ENCODE measurements at regions not wholly inside any gene's neighbourhood (a gene's known extent, or its start where the extent isn't known, plus 50 kb on each side); places are given as distances from the start of the nearest gene placed in this dataset.

- no peaks in the 10 kb centered on the region for H3K4me1 Mint-ChIP-seq (ENCODE audit: low read depth, unreplicated experiment)
- intact Hi-C loops (cut with micrococcal nuclease; ENCODE audit: unreplicated experiment) = loop anchor here (2.0 kb wide), 1 partner anchor 259 kb away; no protein-coding TSS in a partner anchor
- DNase-seq = peak; percentile 64
Observed at GRCh38 chr12:132413931-132414588, 75.9 kb upstream of the FBRSL1 start.

GRCh38 chr12:132411457-132411856 is 78.5 kb upstream of the FBRSL1 start:
- Mint-ChIP-seq H3K4me1 (ENCODE audit: low read depth, unreplicated experiment) (no peaks in the 10 kb centered on the region), H3K27ac (ENCODE audit: unreplicated experiment) (no peak overlapping the region), H3K36me3 (ENCODE audit: insufficient read depth, unreplicated experiment) (peaks cover 12% of the 10 kb centered on the region), H3K9me3 (ENCODE audit: low read depth, unreplicated experiment) (no peaks in the 10 kb centered on the region), H3K4me3 (ENCODE audit: low read depth, unreplicated experiment) (no peak overlapping the region), H3K27me3 (ENCODE audit: unreplicated experiment) (peaks cover 48% of the 10 kb centered on the region)
- BruUV-seq (replicated peaks) = no TSS peak
- CTCF ChIA-PET = interaction anchor here (0.6 to 1.3 kb wide), 2 partner anchors 150 to 266 kb away, joined by 3 to 7 read pairs; no protein-coding TSS in a partner anchor
- DNase-seq = no peak
- TF ChIP-seq, protein P1, sequence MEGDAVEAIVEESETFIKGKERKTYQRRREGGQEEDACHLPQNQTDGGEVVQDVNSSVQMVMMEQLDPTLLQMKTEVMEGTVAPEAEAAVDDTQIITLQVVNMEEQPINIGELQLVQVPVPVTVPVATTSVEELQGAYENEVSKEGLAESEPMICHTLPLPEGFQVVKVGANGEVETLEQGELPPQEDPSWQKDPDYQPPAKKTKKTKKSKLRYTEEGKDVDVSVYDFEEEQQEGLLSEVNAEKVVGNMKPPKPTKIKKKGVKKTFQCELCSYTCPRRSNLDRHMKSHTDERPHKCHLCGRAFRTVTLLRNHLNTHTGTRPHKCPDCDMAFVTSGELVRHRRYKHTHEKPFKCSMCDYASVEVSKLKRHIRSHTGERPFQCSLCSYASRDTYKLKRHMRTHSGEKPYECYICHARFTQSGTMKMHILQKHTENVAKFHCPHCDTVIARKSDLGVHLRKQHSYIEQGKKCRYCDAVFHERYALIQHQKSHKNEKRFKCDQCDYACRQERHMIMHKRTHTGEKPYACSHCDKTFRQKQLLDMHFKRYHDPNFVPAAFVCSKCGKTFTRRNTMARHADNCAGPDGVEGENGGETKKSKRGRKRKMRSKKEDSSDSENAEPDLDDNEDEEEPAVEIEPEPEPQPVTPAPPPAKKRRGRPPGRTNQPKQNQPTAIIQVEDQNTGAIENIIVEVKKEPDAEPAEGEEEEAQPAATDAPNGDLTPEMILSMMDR (IDR thresholded peaks at IDR 0.05; ENCODE audit: unreplicated experiment) = no peak
- intact Hi-C loops (cut with micrococcal nuclease; ENCODE audit: unreplicated experiment) = no loop called here

More at GRCh38 chr12:132413931-132414588, 75.9 kb upstream of the FBRSL1 start:
- H3K27ac Mint-ChIP-seq (ENCODE audit: unreplicated experiment) = no peak overlapping the region
- CTCF ChIA-PET = interaction anchor here (0.6 to 5.6 kb wide), 13 partner anchors 16 to 381 kb away, joined by 3 to 96 read pairs (median 7); no protein-coding TSS in a partner anchor
- BruUV-seq (replicated peaks) = no TSS peak
- H3K4me3 Mint-ChIP-seq (ENCODE audit: low read depth, unreplicated experiment) = no peak overlapping the region
- peaks cover 6% of the 10 kb centered on the region for H3K36me3 Mint-ChIP-seq (ENCODE audit: insufficient read depth, unreplicated experiment)
- H3K9me3 Mint-ChIP-seq (ENCODE audit: low read depth, unreplicated experiment) = no peaks in the 10 kb centered on the region
- peaks cover 41% of the 10 kb centered on the region for H3K27me3 Mint-ChIP-seq (ENCODE audit: unreplicated experiment)
- TF ChIP-seq, protein P1 (IDR thresholded peaks at IDR 0.05; ENCODE audit: unreplicated experiment) = peak; percentile 93

- CTCF ChIA-PET = interaction anchor here (1.3 to 1.9 kb wide), 2 partner anchors 150 to 204 kb away, joined by 3 to 4 read pairs; no protein-coding TSS in a partner anchor
- Mint-ChIP-seq H3K4me3 (ENCODE audit: low read depth, unreplicated experiment) (no peak overlapping the region), H3K36me3 (ENCODE audit: insufficient read depth, unreplicated experiment) (peaks cover 12% of the 10 kb centered on the region), H3K27ac (ENCODE audit: unreplicated experiment) (no peak overlapping the region), H3K9me3 (ENCODE audit: low read depth, unreplicated experiment) (no peaks in the 10 kb centered on the region), H3K27me3 (ENCODE audit: unreplicated experiment) (peaks cover 54% of the 10 kb centered on the region), H3K4me1 (ENCODE audit: low read depth, unreplicated experiment) (no peaks in the 10 kb centered on the region)
- intact Hi-C loops (cut with micrococcal nuclease; ENCODE audit: unreplicated experiment) = no loop called here
- DNase-seq = no peak
- TF ChIP-seq, protein P1 (IDR thresholded peaks at IDR 0.05; ENCODE audit: unreplicated experiment) = no peak
- BruUV-seq (replicated peaks) = no TSS peak
Observed at GRCh38 chr12:132410849-132411248, 79.1 kb upstream of the FBRSL1 start.

GRCh38 chr12:132410296-132410625 is 79.7 kb upstream of the FBRSL1 start:
- Mint-ChIP-seq H3K4me3 (ENCODE audit: low read depth, unreplicated experiment) (no peak overlapping the region), H3K4me1 (ENCODE audit: low read depth, unreplicated experiment) (no peaks in the 10 kb centered on the region), H3K9me3 (ENCODE audit: low read depth, unreplicated experiment) (no peaks in the 10 kb centered on the region), H3K36me3 (ENCODE audit: insufficient read depth, unreplicated experiment) (peaks cover 9% of the 10 kb centered on the region), H3K27me3 (ENCODE audit: unreplicated experiment) (peaks cover 60% of the 10 kb centered on the region), H3K27ac (ENCODE audit: unreplicated experiment) (no peak overlapping the region)
- no TSS peak for BruUV-seq (replicated peaks)
- TF ChIP-seq, protein P1 (IDR thresholded peaks at IDR 0.05; ENCODE audit: unreplicated experiment) = no peak
- no peak for DNase-seq
- CTCF ChIA-PET = interaction anchor here (1.9 kb wide), 1 partner anchor 204 kb away, joined by 4 read pairs; no protein-coding TSS in a partner anchor
- intact Hi-C loops (cut with micrococcal nuclease; ENCODE audit: unreplicated experiment) = no loop called here

All from Calu3 (cell line).